ENCODE measurements at regions not wholly inside any gene's neighbourhood (a gene's known extent, or its start where the extent isn't known, plus 50 kb on each side); places are given as distances from the start of the nearest gene placed in this dataset. TPM values are rescaled to one million over a fixed set of nuclear protein-coding genes. Genes with fewer than 3 reads are reported as not detected.

GRCh38 chr22:22835771-22836291, 51.8 kb upstream of the IGLL5 start:
- H3K4me1 Mint-ChIP-seq (ENCODE audit: low read depth): no peaks in the 10 kb centered on the region
- H3K36me3 Mint-ChIP-seq (ENCODE audit: low read depth): no peaks in the 10 kb centered on the region
- H3K27me3 Mint-ChIP-seq (ENCODE audit: low read depth): peaks cover 41% of the 10 kb centered on the region

GRCh38 chr22:22836635-22837034, 51.0 kb upstream of the IGLL5 start:
- Mint-ChIP-seq H3K36me3 (ENCODE audit: low read depth) (no peaks in the 10 kb centered on the region), H3K9me3 (ENCODE audit: low read depth) (peaks cover 3% of the 10 kb centered on the region), H3K4me3 (ENCODE audit: unreplicated experiment) (no peak overlapping the region), H3K4me1 (ENCODE audit: low read depth) (no peaks in the 10 kb centered on the region), H3K27me3 (ENCODE audit: low read depth) (peaks cover 46% of the 10 kb centered on the region), H3K27ac (ENCODE audit: unreplicated experiment) (no peak overlapping the region)
- no peak for TF ChIP-seq CTCF (IDR thresholded peaks at IDR 0.05)
- DNase-seq (ENCODE audit: low spot score): no peak

More at GRCh38 chr22:22835771-22836291, 51.8 kb upstream of the IGLL5 start:
- Mint-ChIP-seq H3K9me3 (ENCODE audit: low read depth) (peaks cover 8% of the 10 kb centered on the region), H3K27ac (ENCODE audit: unreplicated experiment) (no peak overlapping the region), H3K4me3 (ENCODE audit: unreplicated experiment) (no peak overlapping the region)
- DNase-seq (ENCODE audit: low spot score): no peak
- no peak for TF ChIP-seq CTCF (IDR thresholded peaks at IDR 0.05)

Small RNA genes lying in the stretch of these regions (microRNA-seq; reads per million reads assigned to microRNA genes)
- not detected for gene MIR650 (ENCODE audit: borderline number of aligned reads)
